Aorta (tissue), 5 donors: ENCODE measurements at regions not wholly inside any gene's neighbourhood (a gene's known extent, or its start where the extent isn't known, plus 50 kb on each side); places are given as distances from the start of the nearest gene placed in this dataset.

Source experiments
- ATAC-seq: fragments of 200-7000 bp; cut with Tn5 transposase; one replicate; pipeline ENCODE4 v1.9.1; 2022; ENCODE audit warnings: moderate library complexity; ENCODE audit not compliant: low FRiP score
- DNase-seq, 2 donors: peaks; one replicate each; pipeline ENCODE4 v3.0.0-alpha.2; 2020
- H3K27ac ChIP-seq, 2 donors: one replicate each; pipeline ENCODE4 v1.5.1; 2013; ENCODE audit warnings: low read length in 2 of 2, mild to moderate bottlenecking in 2 of 2, moderate library complexity in 2 of 2, control low read depth in 1 of 2, inconsistent platforms in 1 of 2, low read depth in 1 of 2
- H3K27me3 ChIP-seq, 2 donors: one replicate each; pipeline ENCODE4 v1.6.1; 2013; ENCODE audit warnings: control low read depth in 1 of 2, low read length in 1 of 2, mild to moderate bottlenecking in 1 of 2, moderate library complexity in 1 of 2; ENCODE audit not compliant: insufficient read depth in 2 of 2, control insufficient read depth in 1 of 2
- H3K36me3 ChIP-seq, 2 donors: one replicate each; pipeline ENCODE4 v1.6.1; 2013; ENCODE audit warnings: control low read depth in 1 of 2, low read length in 1 of 2, mild to moderate bottlenecking in 1 of 2; ENCODE audit not compliant: insufficient read depth in 2 of 2, control insufficient read depth in 1 of 2
- H3K4me1 ChIP-seq, 2 donors: one replicate each; pipeline ENCODE4 v1.6.1; 2013; ENCODE audit warnings: low read length in 2 of 2, control low read depth in 1 of 2, mild to moderate bottlenecking in 1 of 2, moderate library complexity in 1 of 2; ENCODE audit not compliant: insufficient read depth in 2 of 2, control insufficient read depth in 1 of 2
- H3K4me3 ChIP-seq, 2 donors: one replicate each; pipeline ENCODE4 v1.5.1; 2013; ENCODE audit warnings: low read length in 2 of 2, control low read depth in 1 of 2, mild to moderate bottlenecking in 1 of 2
- H3K9me3 ChIP-seq: one replicate; pipeline ENCODE4 v1.6.1; 2013; ENCODE audit warnings: mild to moderate bottlenecking, low read length; ENCODE audit not compliant: control insufficient read depth
- WGBS, 2 donors: extraction: QIAGEN DNeasy Blood & Tissue Kit; methylation state at CpG; one replicate each; pipeline ENCODE4 v1.1.7; 2013; 5-methylcytosine and 5-hydroxymethylcytosine counted together
- intact Hi-C, 2 donors: fragments of 100-400 bp; cut with DNase I; formaldehyde crosslinking; loops; one replicate each; pipeline versions ENCODE4 v1.14.2 to v1.15.0; 2022
- donor health status: healthy with polysubstance abuse.
- donor health status: Bipolar disorder and iron deficiency.
- donor health status: DM: no; HTN: no; CAD: no.
- donor health status: DM: no; HTN: no; CAD: no.
- donor health status: DM: yes; HTN: yes; CAD: no.

DNA sequence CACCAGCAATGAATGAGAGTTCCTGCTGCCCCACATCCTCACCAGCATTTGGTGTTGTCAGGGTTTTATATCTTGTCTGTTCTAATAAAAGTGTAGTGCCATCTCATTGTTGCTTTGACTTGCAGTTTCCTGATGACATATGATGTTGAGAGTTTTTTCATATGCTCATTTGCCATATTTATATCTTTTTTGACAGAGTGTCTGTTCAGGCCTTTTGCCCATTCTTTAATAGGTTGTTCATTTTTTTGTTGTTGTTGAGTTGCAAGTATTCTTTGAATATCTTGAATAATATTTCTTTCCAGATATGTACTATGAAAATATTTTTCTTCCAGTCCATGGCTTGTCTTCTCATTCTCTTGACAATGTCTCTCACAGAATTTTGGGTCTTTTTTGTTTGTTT lies 111.7 kb upstream of the KCNJ15 start:
- Histone ChIP-seq H3K36me3 (no peaks in the 10 kb centered on the region), H3K4me3 (peak overlapping the region in 1 of 2 donors; percentile 18), H3K27me3 (no peaks in the 10 kb centered on the region), H3K4me1 (no peaks in the 10 kb centered on the region), H3K27ac (no peak overlapping the region), H3K9me3 (peaks cover 2% of the 10 kb centered on the region)
- ATAC-seq (no peak), DNase-seq (no peak)
- intact Hi-C loops, result no loop called here

DNA sequence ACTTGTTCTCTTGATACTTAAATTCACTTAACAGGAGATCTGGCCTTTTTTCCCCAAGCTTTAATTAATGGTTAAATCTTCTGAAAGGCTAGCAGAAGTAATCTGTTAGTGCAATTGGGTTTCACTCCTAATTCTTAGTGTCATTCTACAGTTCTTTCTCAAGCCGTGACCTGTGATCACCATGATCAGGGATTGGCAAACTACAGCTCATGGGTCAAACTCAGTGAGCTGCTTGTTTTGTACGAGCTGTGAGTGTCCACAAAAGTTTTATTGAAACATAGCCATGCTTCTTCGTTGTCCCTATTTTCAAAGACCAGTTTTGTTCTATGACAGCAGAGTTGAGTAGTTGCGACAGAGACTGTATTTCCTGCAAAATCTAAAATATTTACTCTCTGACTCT lies 109.4 kb upstream of the KCNJ15 start:
- H3K27me3 ChIP-seq, result no peaks in the 10 kb centered on the region
- intact Hi-C loops, result no loop called here

DNA sequence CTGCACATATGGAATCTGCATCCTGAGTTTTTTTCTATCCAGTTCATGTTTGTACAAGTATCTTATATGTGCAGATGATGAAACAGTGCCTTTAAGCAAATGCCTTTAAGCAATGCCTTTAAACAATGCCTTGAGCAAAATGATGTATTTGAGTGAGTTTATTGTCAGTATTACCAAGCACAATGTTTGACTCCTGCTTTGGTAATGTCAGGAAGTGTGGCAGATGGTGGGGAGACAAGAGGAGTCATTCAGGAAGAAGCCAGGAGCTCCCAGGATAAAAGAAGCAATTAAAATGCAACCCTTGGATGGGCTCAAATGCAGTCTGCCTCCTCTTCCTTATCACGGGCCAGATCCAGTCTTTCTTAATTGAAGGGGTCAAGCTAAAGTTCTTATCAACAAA lies 108.7 kb upstream of the KCNJ15 start:
- H3K9me3 ChIP-seq, result peaks cover 2% of the 10 kb centered on the region
- no peak for DNase-seq
- WGBS, 2 donors, result 55 to 56% methylated on average over 1 of the region's 1 CpG
- no peaks in the 10 kb centered on the region for H3K27me3 ChIP-seq
- H3K27ac ChIP-seq, result no peak overlapping the region
- H3K4me1 ChIP-seq, result no peaks in the 10 kb centered on the region
- no peak overlapping the region for H3K4me3 ChIP-seq
- no peaks in the 10 kb centered on the region for H3K36me3 ChIP-seq
- ATAC-seq, result no peak
- intact Hi-C loops, result no loop called here

More for the DNA sequence above, 109.4 kb upstream of the KCNJ15 start:
- no peaks in the 10 kb centered on the region for H3K4me1 ChIP-seq
- H3K27ac ChIP-seq, result no peak overlapping the region
- peaks cover 2% of the 10 kb centered on the region for H3K9me3 ChIP-seq
- H3K36me3 ChIP-seq, result no peaks in the 10 kb centered on the region
- no peak overlapping the region for H3K4me3 ChIP-seq
- DNase-seq (no peak), ATAC-seq (no peak)
- WGBS, 2 donors, result 80 to 83% methylated on average over 4 of the region's 4 CpGs

DNA sequence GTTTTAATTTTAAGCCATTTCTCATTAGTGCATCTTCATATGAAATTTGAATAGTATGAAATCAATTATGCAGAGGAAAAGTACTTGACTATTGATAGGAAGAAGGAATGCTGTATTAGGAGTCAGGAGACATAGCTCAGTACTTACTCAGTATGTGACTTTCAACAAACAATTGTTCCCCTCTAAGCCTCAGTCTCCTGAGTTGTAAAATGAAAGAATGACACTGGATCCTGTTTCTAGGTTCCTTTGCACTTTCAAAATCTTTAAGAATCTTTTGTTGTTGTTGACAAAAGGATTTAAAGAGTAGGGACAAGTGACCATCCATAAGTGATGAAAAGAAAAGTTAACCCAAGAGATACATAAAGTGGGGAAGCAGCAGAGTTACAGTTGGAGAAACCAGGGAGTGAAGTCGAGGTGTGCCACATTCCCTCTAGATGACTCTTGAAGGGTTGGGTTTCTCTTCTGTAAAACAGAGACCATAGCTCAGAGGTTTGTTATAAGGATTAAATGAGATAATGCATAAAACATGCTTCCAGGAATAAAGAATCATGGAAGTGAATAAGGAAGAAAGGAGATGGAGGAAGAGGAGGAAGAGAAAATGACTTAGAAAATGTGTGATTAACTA lies 105.7 kb upstream of the KCNJ15 start:
- Histone ChIP-seq H3K36me3 (no peaks in the 10 kb centered on the region), H3K9me3 (no peaks in the 10 kb centered on the region), H3K4me3 (no peak overlapping the region), H3K4me1 (peaks cover 0 to 2% of the 10 kb centered on the region in 2 donors), H3K27me3 (no peaks in the 10 kb centered on the region), H3K27ac (no peak overlapping the region)
- DNase-seq, result no peak
- intact Hi-C loops, result no loop called here
- 76 to 81% methylated on average over 1 of the region's 1 CpG for WGBS, 2 donors
- no peak for ATAC-seq

DNA sequence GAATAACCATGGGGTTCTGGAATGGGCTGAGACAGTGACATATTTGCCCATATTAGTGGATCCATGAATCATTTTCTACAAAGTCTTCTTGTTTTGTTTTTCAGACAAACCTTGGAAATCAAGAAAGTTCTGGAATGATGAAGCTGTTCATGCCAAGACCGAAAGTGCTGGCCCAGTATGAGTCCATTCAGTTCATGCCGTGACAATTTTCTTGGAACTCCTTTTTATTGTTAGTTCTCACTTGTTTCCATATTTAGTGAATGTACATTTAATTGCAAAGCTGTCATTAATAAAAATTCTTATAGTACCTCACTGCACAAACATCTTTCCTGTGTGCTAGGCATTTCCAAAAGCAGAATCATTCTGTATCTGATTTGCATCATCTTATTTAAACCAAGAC lies 100.6 kb upstream of the KCNJ15 start:
- no peak for ATAC-seq
- intact Hi-C loops, result no loop called here
- Histone ChIP-seq H3K27ac (no peak overlapping the region), H3K9me3 (no peaks in the 10 kb centered on the region), H3K4me1 (peaks cover 2 to 3% of the 10 kb centered on the region in 2 donors), H3K4me3 (no peak overlapping the region), H3K27me3 (no peaks in the 10 kb centered on the region), H3K36me3 (no peaks in the 10 kb centered on the region)
- 9 to 11% methylated on average over 2 of the region's 2 CpGs for WGBS, 2 donors
- no peak for DNase-seq

DNA sequence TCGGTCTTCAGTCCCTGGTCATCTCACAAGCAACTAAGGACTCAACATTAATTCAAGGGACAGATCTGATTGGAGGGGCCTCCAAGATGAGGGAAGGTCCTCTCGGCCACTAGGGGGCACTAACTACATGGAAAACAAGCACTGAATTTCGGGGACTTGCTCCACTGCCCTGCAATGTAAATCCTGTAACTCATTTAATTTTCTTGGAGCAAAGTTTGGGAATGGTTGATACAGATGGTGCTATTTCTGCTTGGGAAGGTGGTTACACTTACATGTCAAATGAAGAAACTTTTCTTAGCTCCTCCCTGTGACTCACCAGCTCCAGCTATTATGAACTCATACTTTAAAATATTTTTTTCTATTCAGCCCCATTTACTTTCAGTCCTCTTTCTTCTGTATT lies 97.4 kb upstream of the KCNJ15 start:
- peak; percentile 79 for ATAC-seq
- Histone ChIP-seq H3K36me3 (no peaks in the 10 kb centered on the region), H3K9me3 (no peaks in the 10 kb centered on the region), H3K27ac (no peak overlapping the region), H3K4me1 (peaks cover 2 to 3% of the 10 kb centered on the region in 2 donors), H3K4me3 (no peak overlapping the region), H3K27me3 (no peaks in the 10 kb centered on the region)
- WGBS, 2 donors, result 15 to 20% methylated on average over 3 of the region's 3 CpGs
- peak in 1 of 2 donors; percentile 72 for DNase-seq
- intact Hi-C loops, result no loop called here

DNA sequence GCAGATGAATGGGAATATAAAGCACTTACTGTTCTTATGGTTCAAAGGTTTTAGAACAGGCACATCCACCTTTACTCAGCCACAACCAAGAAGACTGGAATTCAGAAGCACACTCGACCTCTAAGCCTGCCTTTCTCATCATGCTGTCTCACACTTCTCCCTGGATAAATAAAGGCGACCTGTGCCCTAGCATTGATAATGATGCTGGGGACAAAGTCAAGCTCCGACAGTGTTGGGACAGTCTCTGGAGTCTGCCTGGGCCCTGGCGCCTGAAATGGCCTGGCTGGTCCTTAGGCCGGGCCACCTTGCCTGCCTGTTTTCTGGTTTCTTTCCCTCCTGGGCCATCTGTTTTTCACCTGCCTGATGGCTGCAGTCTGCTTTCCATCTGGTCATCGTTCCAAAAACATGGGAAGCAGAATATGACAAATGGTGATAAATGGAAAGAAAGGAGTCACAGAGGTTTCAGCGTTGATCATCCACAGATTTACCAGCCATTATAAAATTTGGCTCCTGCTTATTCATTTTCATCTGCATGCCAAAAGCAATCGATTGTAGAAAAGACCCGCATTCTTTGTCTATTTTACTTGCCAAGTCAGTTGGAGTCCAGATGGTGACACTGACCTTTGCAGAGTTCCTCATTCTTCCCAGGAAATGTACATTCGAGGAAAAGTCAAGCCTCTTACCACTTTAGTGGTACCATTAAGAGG lies 91.2 kb upstream of the KCNJ15 start:
- no peak overlapping the region for H3K27ac ChIP-seq
- ATAC-seq, result no peak
- H3K36me3 ChIP-seq, result no peaks in the 10 kb centered on the region
- H3K9me3 ChIP-seq, result no peaks in the 10 kb centered on the region
- no peak for DNase-seq
- H3K27me3 ChIP-seq, result no peaks in the 10 kb centered on the region
- peaks cover 0 to 4% of the 10 kb centered on the region in 2 donors for H3K4me1 ChIP-seq
- no peak overlapping the region for H3K4me3 ChIP-seq
- intact Hi-C loops, result no loop called here
- 57 to 59% methylated on average over 10 of the region's 10 CpGs for WGBS, 2 donors

DNA sequence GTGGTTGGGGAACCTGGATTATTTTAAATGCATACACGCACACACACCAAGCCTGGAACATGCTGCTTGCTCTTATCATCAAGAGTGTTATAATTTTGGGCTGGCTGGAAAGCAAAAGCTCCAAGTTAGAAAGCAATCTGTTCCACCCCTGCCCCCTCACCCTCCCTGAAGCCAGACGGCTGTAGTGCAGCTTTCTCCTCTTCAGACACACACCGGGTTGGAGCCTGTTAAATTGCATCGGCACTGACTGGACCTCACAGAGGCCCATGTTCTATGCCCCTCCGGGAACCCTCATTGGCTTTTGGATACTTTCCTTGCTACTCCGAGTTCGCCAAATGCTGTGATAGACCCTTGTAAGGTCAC lies 90.6 kb upstream of the KCNJ15 start:
- 4 to 8% methylated on average over 7 of the region's 7 CpGs for WGBS, 2 donors

DNA sequence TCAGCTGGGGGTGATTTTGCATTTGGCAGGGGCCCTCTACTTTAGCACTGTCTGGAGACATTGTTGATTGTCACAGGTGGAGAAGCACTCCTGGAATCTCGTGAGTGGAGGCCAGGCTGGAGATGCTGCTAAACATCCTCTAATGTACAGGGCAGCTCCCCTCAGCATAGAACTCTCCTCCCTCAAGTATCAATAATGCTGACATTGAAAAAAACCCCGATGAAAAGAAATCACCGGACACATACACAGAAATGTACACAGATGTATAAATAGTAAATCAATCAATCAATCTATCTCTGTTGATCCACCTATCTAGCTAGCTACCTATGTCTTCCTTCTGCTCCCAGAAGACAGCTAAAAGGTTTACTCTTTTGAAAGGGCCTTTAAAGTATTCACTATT lies 89.4 kb upstream of the KCNJ15 start:
- 88 to 89% methylated on average over 3 of the region's 3 CpGs for WGBS, 2 donors
- intact Hi-C loops, result no loop called here

More for the DNA sequence above, 90.6 kb upstream of the KCNJ15 start:
- intact Hi-C loops, result no loop called here
- H3K27ac ChIP-seq, result peak overlapping the region; percentile 3 to 7
- DNase-seq (no peak), ATAC-seq (no peak)
- no peaks in the 10 kb centered on the region for H3K36me3 ChIP-seq
- H3K27me3 ChIP-seq, result no peaks in the 10 kb centered on the region
- no peaks in the 10 kb centered on the region for H3K9me3 ChIP-seq
- peaks cover 0 to 4% of the 10 kb centered on the region in 2 donors for H3K4me1 ChIP-seq
- H3K4me3 ChIP-seq, result no peak overlapping the region

More for the DNA sequence above, 89.4 kb upstream of the KCNJ15 start:
- Histone ChIP-seq H3K27ac (no peak overlapping the region), H3K27me3 (no peaks in the 10 kb centered on the region), H3K36me3 (no peaks in the 10 kb centered on the region), H3K4me3 (no peak overlapping the region), H3K4me1 (peaks cover 0 to 4% of the 10 kb centered on the region in 2 donors), H3K9me3 (no peaks in the 10 kb centered on the region)
- ATAC-seq (no peak), DNase-seq (no peak)
